GM06990 (cell line): ENCODE measurements at regions not wholly inside any gene's neighbourhood (a gene's known extent, or its start where the extent isn't known, plus 50 kb on each side); places are given as distances from the start of the nearest gene placed in this dataset.

Experiments used
- DNase-seq: peaks from one replicate; pipeline ENCODE4 v3.0.0-alpha.2; 2011; ENCODE audit not compliant: insufficient read length; ENCODE audit errors: extremely low read depth
- H3K27me3 ChIP-seq: replicated peaks from 2 replicates; pipeline ENCODE4 v1.6.0; 2011; ENCODE audit warnings: low read length; ENCODE audit not compliant: control insufficient read depth, insufficient read depth
- H3K36me3 ChIP-seq: 2 replicates; pipeline ENCODE4 v1.5.1; 2011; ENCODE audit warnings: low read length; ENCODE audit not compliant: control insufficient read depth, insufficient read depth
- H3K4me3 ChIP-seq: replicated peaks from 2 replicates; pipeline ENCODE4 v1.5.1; 2011; ENCODE audit warnings: low read depth, mild to moderate bottlenecking, control low read depth, low read length
- CTCF ChIP-seq: IDR thresholded peaks from 2 replicates; pipeline ENCODE4 v1.5.1; 2011; ENCODE audit warnings: low read length, control low read depth, mild to moderate bottlenecking, inconsistent platforms; ENCODE audit not compliant: insufficient read depth, poor library complexity, severe bottlenecking

- no peak overlapping the region for H3K4me3 ChIP-seq
- TF ChIP-seq CTCF, result no peak
- DNase-seq, result no peak
- H3K36me3 ChIP-seq, result no peaks in the 10 kb centered on the region
- H3K27me3 ChIP-seq, result no peaks in the 10 kb centered on the region
Measured at GRCh38 chrX:125620715-125621587, 301.3 kb downstream of the TEX13C start.

GRCh38 chrX:125621588-125621927, 301.9 kb downstream of the TEX13C start:
- no peaks in the 10 kb centered on the region for H3K27me3 ChIP-seq
- TF ChIP-seq CTCF, result no peak

GRCh38 chrX:125622899-125623298, 303.2 kb downstream of the TEX13C start:
- H3K4me3 ChIP-seq, result no peak overlapping the region
- H3K36me3 ChIP-seq, result no peaks in the 10 kb centered on the region
- H3K27me3 ChIP-seq, result no peaks in the 10 kb centered on the region
- no peak for TF ChIP-seq CTCF
- no peak for DNase-seq

More at GRCh38 chrX:125621588-125621927, 301.9 kb downstream of the TEX13C start:
- no peaks in the 10 kb centered on the region for H3K36me3 ChIP-seq
- no peak for DNase-seq
- H3K4me3 ChIP-seq, result no peak overlapping the region

GRCh38 chrX:125627676-125628075, 308.0 kb downstream of the TEX13C start:
- Histone ChIP-seq H3K27me3 (no peaks in the 10 kb centered on the region), H3K36me3 (no peaks in the 10 kb centered on the region), H3K4me3 (no peak overlapping the region)
- DNase-seq, result no peak
- TF ChIP-seq CTCF, result no peak

- Histone ChIP-seq H3K4me3 (no peak overlapping the region), H3K36me3 (no peaks in the 10 kb centered on the region), H3K27me3 (no peaks in the 10 kb centered on the region)
- TF ChIP-seq CTCF, result no peak
- DNase-seq, result no peak
Measured at GRCh38 chrX:125628435-125628834, 308.8 kb downstream of the TEX13C start.
